HG03457 (cell line): ENCODE measurements at regions not wholly inside any gene's neighbourhood (a gene's known extent, or its start where the extent isn't known, plus 50 kb on each side); places are given as distances from the start of the nearest gene placed in this dataset.
"Not testable (repeated sequence)": the region's sequence is repeated elsewhere in the genome, so short reads cannot be mapped to it uniquely, and the experiment has no call there.

Experiments used
- ATAC-seq: cut with Tn5 transposase; IDR thresholded peaks from one replicate; pipeline ENCODE4 v1.9.1; 2021; ENCODE audit warnings: moderate number of reproducible peaks; ENCODE audit not compliant: unreplicated experiment

- no peak for ATAC-seq
Observed at GRCh38 chr9:106779796-106780195, 83.2 kb upstream of the ZNF462 start.

GRCh38 chr9:106783121-106783520 is 79.8 kb upstream of the ZNF462 start:
- no peak for ATAC-seq

DNA sequence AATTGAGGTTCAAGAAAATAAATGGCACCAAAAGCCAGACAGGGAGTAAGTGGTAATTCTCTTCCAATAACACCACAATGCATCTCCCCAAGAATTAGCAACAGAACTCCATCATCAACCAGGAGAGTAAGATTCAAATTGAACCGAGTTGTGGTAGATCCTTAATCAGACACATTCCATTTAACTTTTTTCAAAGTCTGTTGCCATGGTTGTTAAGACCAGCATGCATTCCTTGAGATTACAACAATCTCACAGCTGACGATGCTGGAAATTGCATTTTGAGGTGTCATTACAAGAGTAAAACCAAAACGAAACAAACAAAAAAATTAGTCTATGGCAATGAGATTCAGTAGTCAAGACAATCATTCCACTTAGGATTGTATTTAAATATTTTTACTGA is 78.9 kb upstream of the ZNF462 start:
- no peak for ATAC-seq

- ATAC-seq, result no peak
Observed at GRCh38 chr9:106785200-106785599, 77.8 kb upstream of the ZNF462 start.

DNA sequence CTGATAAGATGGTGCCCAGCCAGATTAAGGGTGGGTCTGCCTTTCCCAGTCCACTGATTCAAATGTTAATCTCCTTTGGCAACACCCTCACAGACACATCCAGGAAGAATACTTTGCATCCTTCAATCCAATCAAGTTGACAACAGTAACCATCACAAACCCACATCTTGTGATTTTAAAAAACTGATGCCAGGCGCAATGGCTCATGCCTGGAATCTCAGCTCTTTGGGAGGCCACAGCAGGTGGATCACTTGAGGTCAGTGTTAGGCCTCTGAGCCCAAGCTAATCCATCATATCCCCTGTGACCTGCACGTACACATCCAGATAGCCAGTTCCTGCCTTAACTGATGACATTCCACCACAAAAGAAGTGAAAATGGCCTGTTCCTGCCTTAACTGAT is 74.9 kb upstream of the ZNF462 start:
- not testable (repeated sequence) for ATAC-seq

DNA sequence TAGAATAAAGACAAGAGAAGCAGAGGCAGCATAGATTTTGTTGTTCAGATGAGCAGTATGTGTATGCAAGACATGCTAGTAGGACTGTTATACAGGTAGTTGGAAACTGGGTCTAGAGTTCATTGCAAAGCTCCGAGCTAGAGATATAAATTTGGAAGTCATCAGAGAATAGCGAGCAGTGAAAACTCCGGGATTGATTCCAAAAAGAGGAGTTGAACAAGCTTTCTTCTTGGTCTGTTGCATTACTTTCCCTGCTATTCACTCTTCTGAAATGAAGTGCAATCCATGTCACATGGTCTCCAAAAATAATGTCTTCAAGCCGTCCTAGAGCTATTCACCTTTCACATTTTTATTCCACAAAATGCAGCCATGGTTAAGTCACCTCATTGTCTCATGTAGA is 67.9 kb upstream of the ZNF462 start:
- no peak for ATAC-seq

DNA sequence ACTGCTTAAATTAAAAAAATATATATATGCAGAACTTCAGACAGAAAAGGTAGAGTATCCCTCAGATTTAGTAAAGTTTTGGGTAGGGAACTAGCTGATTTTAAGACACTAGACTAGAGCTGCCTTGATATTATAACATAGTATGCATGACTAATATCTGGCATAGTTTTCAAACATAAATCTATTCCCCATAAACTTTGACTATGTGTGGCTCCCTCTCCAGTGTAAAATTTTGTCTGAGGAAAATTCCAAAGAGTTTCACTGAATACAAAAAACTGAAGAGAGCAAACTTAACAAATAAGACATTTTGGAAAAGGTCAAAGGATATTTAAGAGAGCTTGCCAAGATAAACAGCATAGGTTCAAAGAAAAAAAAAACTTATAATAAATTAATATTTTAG is 66.2 kb upstream of the ZNF462 start:
- ATAC-seq, result no peak

- ATAC-seq, result no peak
Observed at GRCh38 chr9:106797299-106797698, 65.7 kb upstream of the ZNF462 start.

DNA sequence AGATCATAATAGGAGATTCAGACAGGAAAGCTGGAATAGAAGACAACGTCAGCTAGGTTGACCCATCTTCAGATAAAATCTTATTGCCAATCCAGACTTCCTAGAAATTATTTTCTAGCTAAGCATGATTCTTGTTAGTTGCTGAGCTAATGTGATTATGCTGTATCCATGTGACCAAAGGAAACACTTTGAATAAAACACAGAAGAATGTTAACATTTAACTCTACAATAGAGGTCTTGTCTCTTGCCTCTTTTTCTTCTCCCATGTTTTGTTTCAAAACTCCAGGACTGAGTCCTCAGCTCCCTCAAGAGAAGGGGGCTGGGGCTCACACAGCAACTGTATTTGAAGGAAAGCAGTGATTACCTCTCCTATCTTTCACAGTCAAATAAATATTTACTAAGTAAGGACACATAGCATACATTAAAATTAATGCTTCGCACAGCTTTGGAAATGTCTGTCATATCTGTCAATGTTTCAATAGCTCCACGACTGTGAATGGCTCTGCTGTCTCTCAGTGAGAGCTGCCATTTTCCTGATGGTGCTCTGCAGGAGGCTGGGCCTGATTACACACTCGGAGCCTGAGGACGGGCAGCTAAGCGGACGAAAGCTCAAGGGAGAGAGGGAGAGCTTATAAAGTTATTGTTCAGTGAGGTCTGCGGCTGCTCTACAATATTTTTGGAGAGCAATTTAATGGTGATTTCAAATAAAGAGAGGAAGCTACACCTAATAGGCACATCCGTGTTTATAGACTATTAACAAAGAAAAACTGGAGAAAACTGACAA is 64.8 kb upstream of the ZNF462 start:
- no peak for ATAC-seq

DNA sequence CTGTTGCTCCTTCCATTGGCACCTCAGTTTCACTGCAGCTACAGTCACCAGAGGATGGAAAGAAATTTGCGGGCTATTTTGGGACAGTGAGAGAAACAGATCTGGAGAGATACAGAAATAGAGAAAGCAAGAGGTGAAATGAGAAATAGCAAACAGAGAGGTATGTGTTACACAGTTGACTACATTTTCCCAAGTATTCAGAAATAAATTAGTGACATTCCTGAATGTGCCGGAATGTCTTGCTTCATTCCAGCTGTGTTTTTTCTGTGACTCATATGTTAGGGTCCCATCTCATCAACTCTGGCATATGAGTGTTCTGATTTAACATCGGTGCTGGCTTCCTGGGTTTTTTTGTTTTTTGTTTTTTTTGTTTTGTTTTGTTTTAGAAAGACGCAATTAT is 63.8 kb upstream of the ZNF462 start:
- ATAC-seq, result no peak

GRCh38 chr9:106800701-106801270 is 62.2 kb upstream of the ZNF462 start:
- no peak for ATAC-seq

DNA sequence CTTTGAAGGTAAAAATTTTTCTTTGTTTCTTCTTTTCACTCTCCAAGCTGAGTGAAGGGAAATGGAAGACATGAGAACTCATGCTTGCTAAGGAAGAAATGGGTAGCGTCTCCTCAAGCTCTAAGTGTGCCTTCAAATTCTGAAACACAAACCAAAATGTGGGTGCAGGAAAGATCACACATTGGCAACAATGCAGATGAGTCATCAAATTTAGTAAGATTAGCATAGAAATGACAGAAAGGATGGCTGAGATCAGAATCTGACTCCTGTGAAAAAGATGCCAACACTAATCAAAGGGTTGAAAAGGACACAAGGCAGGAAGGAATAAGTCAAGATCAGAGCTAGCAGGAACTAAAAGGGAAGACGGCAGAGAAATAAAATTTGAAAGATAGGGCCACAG is 61.1 kb upstream of the ZNF462 start:
- ATAC-seq, result no peak
